H1 (cell line): ENCODE measurements at regions not wholly inside any gene's neighbourhood (a gene's known extent, or its start where the extent isn't known, plus 50 kb on each side); places are given as distances from the start of the nearest gene placed in this dataset.

Experiments used
- CTCF ChIA-PET: fragments of 300-600 bp; sonication (Branson Sonifier 250); formaldehyde crosslinking; loops from one replicate; lab custom pipeline; 2021; ENCODE audit not compliant: partially characterized antibody; lab: Charles Lee
- POLR2A ChIA-PET: fragments of 300-600 bp; sonication (Branson Sonifier 250); formaldehyde crosslinking; loops from one replicate; lab custom pipeline; 2021; ENCODE audit warnings: inconsistent platforms; ENCODE audit not compliant: partially characterized antibody; lab: Charles Lee
- DNase-seq, 2 experiments: peaks; one replicate each; pipeline versions ENCODE4 v3.0.0 to v3.0.0-alpha.2; 2010 to 2022; ENCODE audit warnings: low spot score in 2 of 2, low read depth in 1 of 2, mixed read lengths in 1 of 2
- FAIRE-seq: peaks from 2 replicates; lab custom pipeline; 2011; peaks lifted over from hg19 to GRCh38; lab: Jason Lieb, UNC
- H2AFZ ChIP-seq: 2 replicates; pipeline ENCODE4 v1.8.1; 2012; ENCODE audit warnings: low read length, inconsistent platforms
- H2AK5ac ChIP-seq: 2 replicates; pipeline ENCODE4 v1.6.1; 2013; ENCODE audit warnings: low read depth, low read length
- H2BK120ac ChIP-seq: replicated peaks from 2 replicates; pipeline ENCODE3; 2013; ENCODE audit warnings: low read depth, low read length, inconsistent platforms
- H2BK12ac ChIP-seq: 2 replicates; pipeline ENCODE4 v1.6.1; 2013; ENCODE audit warnings: low read depth, low read length
- H2BK15ac ChIP-seq: 2 replicates; pipeline ENCODE4 v1.6.1; 2013; ENCODE audit warnings: low read length
- H2BK20ac ChIP-seq: 2 replicates; pipeline ENCODE4 v1.6.1; 2013; ENCODE audit warnings: low read length
- H2BK5ac ChIP-seq: 2 replicates; pipeline ENCODE4 v1.6.1; 2013; ENCODE audit warnings: low read depth, low read length
- H3K14ac ChIP-seq: 2 replicates; pipeline ENCODE4 v1.6.1; 2013; ENCODE audit warnings: inconsistent platforms; ENCODE audit not compliant: insufficient read length
- H3K18ac ChIP-seq: 2 replicates; pipeline ENCODE4 v1.6.1; 2013; ENCODE audit warnings: low read length; ENCODE audit errors: extremely low read depth
- H3K23ac ChIP-seq: 2 replicates; pipeline ENCODE4 v1.6.1; 2013; ENCODE audit warnings: inconsistent platforms; ENCODE audit not compliant: insufficient read length
- H3K23me2 ChIP-seq: 2 replicates; pipeline ENCODE4 v1.6.1; 2013; ENCODE audit warnings: low read depth, low read length
- H3K27ac ChIP-seq: 2 replicates; pipeline ENCODE4 v1.6.1; 2011; ENCODE audit warnings: low read depth, low read length, inconsistent platforms
- H3K27me3 ChIP-seq, 4 experiments: replicated peaks in 1 of 4; 1 replicate in 1 of 4; 2 replicates in 3 of 4; pipeline versions ENCODE4 v1.6.1 to v1.8.1; 2011 to 2013; ENCODE audit warnings: low read length in 3 of 4, mild to moderate bottlenecking in 3 of 4, inconsistent platforms in 2 of 4, mixed read lengths in 2 of 4, moderate library complexity in 1 of 4; ENCODE audit not compliant: control insufficient read depth in 3 of 4, insufficient read depth in 3 of 4; ENCODE audit errors: extremely low read depth in 1 of 4
- H3K36me3 ChIP-seq, 4 experiments: 2 replicates each; pipeline versions ENCODE4 v1.6.1 to v1.8.1; 2011 to 2013; ENCODE audit warnings: mild to moderate bottlenecking in 4 of 4, low read length in 3 of 4, moderate library complexity in 2 of 4, control low read depth in 1 of 4, inconsistent platforms in 1 of 4; ENCODE audit not compliant: insufficient read depth in 4 of 4, control insufficient read depth in 2 of 4
- H3K4ac ChIP-seq: replicated peaks from 2 replicates; pipeline ENCODE3; 2013; ENCODE audit warnings: low read length, low read depth, mixed read lengths, inconsistent platforms; ENCODE audit not compliant: insufficient read length
- H3K4me1 ChIP-seq, 4 experiments: replicated peaks in 1 of 4; 1 replicate in 1 of 4; 2 replicates in 3 of 4; pipeline versions ENCODE4 v1.6.1 to v1.8.1; 2011 to 2013; ENCODE audit warnings: low read length in 3 of 4, inconsistent platforms in 2 of 4, mixed read lengths in 1 of 4; ENCODE audit not compliant: insufficient read depth in 4 of 4, control insufficient read depth in 3 of 4
- H3K4me2 ChIP-seq, 2 experiments: 2 replicates each; pipeline versions ENCODE4 v1.6.1 to v1.8.1; 2011 to 2013; ENCODE audit warnings: low read depth in 2 of 2, low read length in 2 of 2, control low read depth in 1 of 2, inconsistent platforms in 1 of 2, mild to moderate bottlenecking in 1 of 2; ENCODE audit not compliant: insufficient read depth in 1 of 2
- H3K4me3 ChIP-seq, 4 experiments: fragments of 200-600, 300-600 bp in 1 of 4; sonication (generic), shearing (Covaris generic), sonication (Bioruptor Twin) in 1 of 4; 2 replicates each; pipeline versions ENCODE4 v1.5.1 to v1.8.1; 2011 to 2016; ENCODE audit warnings: low read length in 4 of 4, low read depth in 3 of 4, control low read depth in 2 of 4, inconsistent platforms in 2 of 4, mild to moderate bottlenecking in 2 of 4, mixed read lengths in 1 of 4, moderate library complexity in 1 of 4; ENCODE audit not compliant: insufficient read depth in 2 of 4; ENCODE audit errors: extremely low read depth in 1 of 4
- H3K56ac ChIP-seq: replicated peaks from 2 replicates; pipeline ENCODE3; 2013; ENCODE audit warnings: low read depth, mild to moderate bottlenecking, mixed read lengths, low read length, inconsistent platforms; ENCODE audit not compliant: insufficient read length
- H3K79me1 ChIP-seq: 2 replicates; pipeline ENCODE4 v1.6.1; 2013; ENCODE audit warnings: low read depth, low read length, control low read depth
- H3K79me2 ChIP-seq, 2 experiments: 2 replicates each; pipeline versions ENCODE4 v1.6.1 to v1.8.1; 2012 to 2013; ENCODE audit warnings: low read length in 2 of 2, mild to moderate bottlenecking in 2 of 2, inconsistent platforms in 1 of 2; ENCODE audit not compliant: insufficient read depth in 2 of 2, control insufficient read depth in 1 of 2
- H3K9ac ChIP-seq, 4 experiments: replicated peaks in 1 of 4; 1 replicate in 1 of 4; 2 replicates in 3 of 4; pipeline versions ENCODE4 v1.6.1 to v1.8.1; 2011 to 2013; ENCODE audit warnings: low read depth in 3 of 4, low read length in 3 of 4, control low read depth in 2 of 4, mild to moderate bottlenecking in 2 of 4, moderate library complexity in 2 of 4, inconsistent platforms in 1 of 4; ENCODE audit errors: extremely low read depth in 1 of 4
- H3K9me3 ChIP-seq, 2 experiments: 2 replicates each; pipeline versions ENCODE4 v1.6.1 to v1.8.1; 2012 to 2013; ENCODE audit warnings: mild to moderate bottlenecking in 2 of 2, moderate library complexity in 2 of 2, control low read depth in 1 of 2, inconsistent platforms in 1 of 2, low read depth in 1 of 2, low read length in 1 of 2, mixed read lengths in 1 of 2; ENCODE audit not compliant: insufficient read depth in 2 of 2
- H4K20me1 ChIP-seq, 2 experiments: replicated peaks in 1 of 2; 2 replicates each; pipeline versions ENCODE3 to v1.8.1; 2011 to 2013; ENCODE audit warnings: inconsistent platforms in 2 of 2, low read length in 2 of 2, mild to moderate bottlenecking in 1 of 2; ENCODE audit not compliant: insufficient read depth in 2 of 2, control insufficient read depth in 1 of 2
- H4K5ac ChIP-seq: 2 replicates; pipeline ENCODE4 v1.6.1; 2013; ENCODE audit warnings: low read length, low read depth, mixed read lengths, inconsistent platforms; ENCODE audit not compliant: insufficient read length
- H4K8ac ChIP-seq: 2 replicates; pipeline ENCODE4 v1.8.0; 2013; ENCODE audit warnings: mild to moderate bottlenecking, moderate library complexity, low read length, inconsistent platforms; ENCODE audit not compliant: insufficient read depth; ENCODE audit errors: extremely low read depth
- H4K91ac ChIP-seq: replicated peaks from 2 replicates; pipeline ENCODE3; 2013; ENCODE audit warnings: low read length, mixed read lengths, inconsistent platforms; ENCODE audit not compliant: insufficient read length
- BRCA1 ChIP-seq: IDR thresholded peaks from 2 replicates; pipeline ENCODE4 v1.6.1; 2012; ENCODE audit warnings: low read depth, low read length, improper control_type of control experiment
- CHD1 ChIP-seq: IDR thresholded peaks from 2 replicates; pipeline ENCODE4 v1.6.1; 2012; ENCODE audit warnings: low read depth, low read length, improper control_type of control experiment
- CREB1 ChIP-seq: IDR thresholded peaks from 2 replicates; pipeline ENCODE4 v1.6.1; 2012; ENCODE audit warnings: inconsistent platforms
- CTBP2 ChIP-seq: IDR thresholded peaks from 2 replicates; pipeline ENCODE4 v1.7.0; 2011; ENCODE audit warnings: borderline replicate concordance, mild to moderate bottlenecking, moderate library complexity, mixed read lengths, low read length; ENCODE audit not compliant: insufficient read depth, insufficient read length
- JUN ChIP-seq: IDR thresholded peaks from 2 replicates; pipeline ENCODE4 v1.6.1; 2011; ENCODE audit warnings: low read depth, mild to moderate bottlenecking, improper control_type of control experiment, low read length
- KDM4A ChIP-seq: IDR thresholded peaks from one replicate; pipeline ENCODE4 v1.7.1; 2012; ENCODE audit warnings: low read depth, mild to moderate bottlenecking, moderate library complexity, low read length, inconsistent platforms; ENCODE audit not compliant: severe bottlenecking
- SIN3A ChIP-seq, 2 experiments: IDR thresholded peaks in 1 of 2; conservative IDR thresholded peaks in 1 of 2; 2 replicates each; pipeline ENCODE4 v1.6.1; 2011 to 2012; ENCODE audit warnings: low read length in 2 of 2, improper control_type of control experiment in 1 of 2, low read depth in 1 of 2, mild to moderate bottlenecking in 1 of 2
- WGBS, 2 experiments: shearing (Covaris generic) in 1 of 2; methylation state at CpG; one replicate each; pipeline versions ENCODE4 v1.1.6 to v1.1.7; 2013 to 2015; ENCODE audit warnings: low lambda C conversion rate in 2 of 2, mixed read lengths in 2 of 2, inconsistent platforms in 1 of 2, low coverage in 1 of 2, missing lambda C conversion rate in 1 of 2; ENCODE audit not compliant: insufficient replicate concordance in 2 of 2, insufficient coverage in 1 of 2, insufficient read length in 1 of 2; ENCODE audit errors: extremely low coverage in 1 of 2, missing lambda C conversion rate in 1 of 2; 5-methylcytosine and 5-hydroxymethylcytosine counted together
- TF ChIP-seq, protein P1 (sequence below): IDR thresholded peaks from 2 replicates; pipeline ENCODE4 v1.6.1; 2012; ENCODE audit warnings: inconsistent platforms
- TF ChIP-seq, protein P2 (sequence below): IDR thresholded peaks from 2 replicates; pipeline ENCODE4 v1.6.1; 2011; ENCODE audit warnings: low read depth, mild to moderate bottlenecking, low read length; ENCODE audit not compliant: insufficient read depth

DNA sequence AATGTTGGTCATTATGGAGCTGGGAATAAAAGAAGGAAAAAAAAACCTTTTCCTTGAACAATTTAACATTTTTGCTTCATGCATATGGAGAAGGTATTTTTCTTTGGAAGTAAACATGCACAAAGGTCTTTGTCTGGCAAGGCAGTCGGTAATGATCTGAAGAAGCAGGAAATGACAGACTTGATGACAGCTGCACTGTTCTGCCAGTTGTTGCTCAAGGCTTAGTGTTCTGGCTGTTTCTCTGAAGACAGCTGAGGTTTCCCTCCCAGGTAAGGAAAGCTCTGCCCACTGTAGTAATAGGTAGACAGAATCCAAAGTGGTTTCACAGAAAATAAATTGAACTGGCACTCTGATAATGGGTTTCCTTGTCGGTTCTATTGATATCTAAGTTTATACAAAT lies 308.4 kb upstream of the GCFC2 start:
- Histone ChIP-seq H3K23ac (no peak overlapping the region), H4K91ac (no peak overlapping the region), H4K20me1 (no peaks in the 10 kb centered on the region), H3K9ac (no peak overlapping the region), H4K8ac (no peak overlapping the region), H2AFZ (no peak overlapping the region), H3K23me2 (no peaks in the 10 kb centered on the region), H3K18ac (no peak overlapping the region), H3K4me2 (no peak overlapping the region), H3K4me1 (no peaks in the 10 kb centered on the region), H3K56ac (no peak overlapping the region), H3K36me3 (no peaks in the 10 kb centered on the region), H2BK20ac (no peak overlapping the region), H2BK120ac (no peak overlapping the region), H2AK5ac (no peak overlapping the region), H3K27ac (no peak overlapping the region), H2BK5ac (no peak overlapping the region), H4K5ac (no peak overlapping the region), H3K14ac (no peak overlapping the region), H3K27me3 (no peaks in the 10 kb centered on the region), H3K9me3 (no peaks in the 10 kb centered on the region), H2BK15ac (no peak overlapping the region), H3K4ac (no peak overlapping the region), H3K4me3 (no peak overlapping the region), H3K79me2 (no peaks in the 10 kb centered on the region), H3K79me1 (no peaks in the 10 kb centered on the region), H2BK12ac (no peak overlapping the region)
- ChIA-PET CTCF (interaction anchor here (1.0 to 1.2 kb wide), 2 partner anchors 9 to 120 kb away, joined by 3 to 6 read pairs; no protein-coding TSS in a partner anchor), POLR2A (no interaction called here)
- TF ChIP-seq, protein P1, sequence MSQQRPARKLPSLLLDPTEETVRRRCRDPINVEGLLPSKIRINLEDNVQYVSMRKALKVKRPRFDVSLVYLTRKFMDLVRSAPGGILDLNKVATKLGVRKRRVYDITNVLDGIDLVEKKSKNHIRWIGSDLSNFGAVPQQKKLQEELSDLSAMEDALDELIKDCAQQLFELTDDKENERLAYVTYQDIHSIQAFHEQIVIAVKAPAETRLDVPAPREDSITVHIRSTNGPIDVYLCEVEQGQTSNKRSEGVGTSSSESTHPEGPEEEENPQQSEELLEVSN, result no peak
- TF ChIP-seq BRCA1 (no peak), JUN (no peak), KDM4A (no peak), SIN3A (conservative IDR thresholded peaks at IDR 0.05 in 1 of 2, IDR thresholded peaks at IDR 0.05 in 1 of 2; ENCODE audit: low read depth in 1 of 2, low read length in 2 of 2) (no peak), CREB1 (no peak), CTBP2 (no peak), CHD1 (no peak)
- TF ChIP-seq, protein P2, sequence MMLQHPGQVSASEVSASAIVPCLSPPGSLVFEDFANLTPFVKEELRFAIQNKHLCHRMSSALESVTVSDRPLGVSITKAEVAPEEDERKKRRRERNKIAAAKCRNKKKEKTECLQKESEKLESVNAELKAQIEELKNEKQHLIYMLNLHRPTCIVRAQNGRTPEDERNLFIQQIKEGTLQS, result no peak
- no peak for FAIRE-seq
- 82% methylated on average over 2 of the region's 2 CpGs; no CpG with 5 or more reads in 1 of the 2 experiments for WGBS, 2 experiments
- no peak for DNase-seq
